ENCODE measurements at regions not wholly inside any gene's neighbourhood (a gene's known extent, or its start where the extent isn't known, plus 50 kb on each side); places are given as distances from the start of the nearest gene placed in this dataset.
"Not testable (repeated sequence)": the region's sequence is repeated elsewhere in the genome, so short reads cannot be mapped to it uniquely, and the experiment has no call there.

GRCh38 chr14:66272221-66272620 lies 213.9 kb upstream of the CCDC196 start:
- DNase-seq (ENCODE audit: extremely low read depth, low read depth), result no peak
- TF ChIP-seq CTCF (IDR thresholded peaks at IDR 0.05; ENCODE audit: low read depth, low read length), result no peak

DNA sequence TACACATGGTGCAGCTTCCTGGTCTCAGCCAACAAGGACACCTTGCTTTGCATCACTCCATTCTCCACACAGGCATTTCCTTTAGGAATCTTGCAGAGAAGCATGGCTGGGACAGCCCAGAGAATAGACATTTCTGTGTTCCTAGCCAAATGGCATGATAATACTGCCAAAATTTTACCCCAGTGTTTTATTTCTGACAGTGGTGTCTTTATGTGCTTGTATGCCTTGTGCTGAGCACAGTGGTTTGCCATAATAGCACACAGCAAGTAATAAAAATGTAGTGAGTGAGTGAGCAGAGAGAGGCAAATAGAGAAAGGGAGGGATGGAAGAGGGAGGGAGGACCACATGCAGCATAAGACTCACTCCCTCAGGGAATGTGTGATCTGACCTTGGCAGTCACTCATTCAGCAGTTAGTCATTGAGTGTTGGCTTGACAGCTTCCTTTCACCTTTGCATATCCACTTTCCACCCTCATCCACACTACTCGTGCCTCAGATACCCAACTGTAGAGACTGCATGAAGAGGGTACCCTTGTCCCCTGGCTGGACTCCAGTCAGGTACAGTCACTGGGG lies 212.8 kb upstream of the CCDC196 start:
- TF ChIP-seq CTCF (IDR thresholded peaks at IDR 0.05; ENCODE audit: low read depth, low read length), result no peak
- DNase-seq (ENCODE audit: extremely low read depth, low read depth), result no peak

DNA sequence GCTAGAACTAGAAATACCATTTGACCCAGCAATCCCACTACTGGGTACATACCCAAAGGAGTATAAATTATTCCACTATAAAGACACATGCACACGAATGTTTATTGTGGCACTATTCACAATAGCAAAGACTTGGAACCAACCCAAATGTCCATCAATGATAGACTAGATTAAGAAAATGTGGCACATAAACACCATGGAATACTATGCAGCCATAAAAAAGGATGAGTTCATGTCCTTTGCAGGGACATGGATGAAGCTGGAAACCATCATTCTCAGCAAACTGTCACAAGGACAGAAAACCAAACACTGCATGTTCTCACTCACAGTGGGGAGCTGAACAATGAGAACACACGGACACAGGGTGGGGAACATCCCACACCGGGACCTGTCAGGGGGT lies 207.8 kb upstream of the CCDC196 start:
- DNase-seq (ENCODE audit: extremely low read depth, low read depth), result not testable (repeated sequence)

DNA sequence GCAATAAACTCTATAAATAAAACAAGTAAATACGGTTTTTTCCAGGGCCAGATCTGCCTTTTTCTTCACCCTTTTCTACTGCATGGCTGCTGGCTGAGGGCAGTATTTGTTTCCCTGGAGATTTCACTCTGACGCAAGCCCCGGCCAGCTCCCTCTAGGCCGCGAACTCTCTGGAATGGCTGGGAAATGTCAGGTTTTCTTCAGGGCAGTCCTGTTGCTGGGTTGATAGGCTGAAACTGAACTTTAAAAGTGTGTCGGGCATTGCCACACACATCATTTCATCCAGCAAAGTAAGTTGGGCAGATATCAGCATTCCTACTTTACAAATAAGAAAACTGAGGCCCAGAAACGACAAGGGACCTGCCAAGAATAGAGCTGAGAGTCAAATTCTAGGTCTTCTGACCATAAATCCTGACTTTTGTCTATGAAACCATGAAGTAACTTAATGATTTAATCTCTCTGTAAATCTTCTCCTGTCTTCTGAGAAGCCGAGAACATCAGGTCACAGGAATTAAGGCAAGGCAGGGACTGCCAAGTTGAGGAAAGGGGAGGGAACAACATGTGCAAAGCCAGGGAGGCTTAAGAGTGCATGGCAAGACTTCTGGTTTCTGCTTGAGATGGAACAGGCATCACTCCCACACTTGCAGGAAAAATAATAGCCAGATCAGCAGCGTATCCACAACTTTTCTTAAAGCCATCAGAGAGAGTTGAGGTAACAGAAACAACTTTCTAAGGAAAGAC lies 205.0 kb upstream of the CCDC196 start:
- no peak for DNase-seq (ENCODE audit: extremely low read depth, low read depth)
- no peak for TF ChIP-seq CTCF (IDR thresholded peaks at IDR 0.05; ENCODE audit: low read depth, low read length)

GRCh38 chr14:66284346-66284745 lies 201.8 kb upstream of the CCDC196 start:
- no peak for DNase-seq (ENCODE audit: extremely low read depth, low read depth)
- TF ChIP-seq CTCF (IDR thresholded peaks at IDR 0.05; ENCODE audit: low read depth, low read length), result no peak

- DNase-seq (ENCODE audit: extremely low read depth, low read depth), result no peak
- TF ChIP-seq CTCF (IDR thresholded peaks at IDR 0.05; ENCODE audit: low read depth, low read length), result no peak
Measured at GRCh38 chr14:66288511-66288910, 197.7 kb upstream of the CCDC196 start.

- DNase-seq (ENCODE audit: extremely low read depth, low read depth), result no peak
Measured at GRCh38 chr14:66291756-66292155, 194.4 kb upstream of the CCDC196 start.

More at GRCh38 chr14:66291756-66292155, 194.4 kb upstream of the CCDC196 start:
- no peak for TF ChIP-seq CTCF (IDR thresholded peaks at IDR 0.05; ENCODE audit: low read depth, low read length)

Data from AG09319 (cell line).